HUDEP-2 (cell line): ENCODE measurements at regions not wholly inside any gene's neighbourhood (a gene's known extent, or its start where the extent isn't known, plus 50 kb on each side); places are given as distances from the start of the nearest gene placed in this dataset.
"Not testable (repeated sequence)": the region's sequence is repeated elsewhere in the genome, so short reads cannot be mapped to it uniquely, and the experiment has no call there.

ENCODE experiments used
- DNase-seq, 76 experiments: peaks; one replicate each; lab custom pipeline; 2025; ENCODE audit not compliant: unreplicated experiment in 76 of 76; lab: John Stamatoyannopoulos, UW

GRCh38 chr1:232713785-232714184 is 83.9 kb upstream of the SIPA1L2 start:
- no peak for DNase-seq

- no peak for DNase-seq
Measured at GRCh38 chr1:232715154-232715553, 85.2 kb upstream of the SIPA1L2 start.

GRCh38 chr1:232717911-232718310 is 87.3 kb upstream of the MAP10 start:
- DNase-seq, result not testable (repeated sequence)

- no peak for DNase-seq
Measured at GRCh38 chr1:232718928-232719927, 86.0 kb upstream of the MAP10 start.

- DNase-seq, result no peak
Measured at GRCh38 chr1:232722626-232723025, 82.6 kb upstream of the MAP10 start.

GRCh38 chr1:232725305-232726047 is 79.7 kb upstream of the MAP10 start:
- DNase-seq, result no peak

GRCh38 chr1:232726048-232726779 is 79.0 kb upstream of the MAP10 start:
- peak in 1 of 76 experiments; percentile 1 for DNase-seq

- no peak for DNase-seq
Measured at GRCh38 chr1:232728507-232729263, 76.5 kb upstream of the MAP10 start.

GRCh38 chr1:232732344-232732910 is 72.8 kb upstream of the MAP10 start:
- no peak for DNase-seq

- no peak for DNase-seq
Measured at GRCh38 chr1:232737917-232738316, 67.3 kb upstream of the MAP10 start.

- DNase-seq, result no peak
Measured at GRCh38 chr1:232743999-232744398, 61.2 kb upstream of the MAP10 start.

- no peak for DNase-seq
Measured at GRCh38 chr1:232744847-232745246, 60.4 kb upstream of the MAP10 start.

- DNase-seq, result not testable (repeated sequence)
Measured at GRCh38 chr1:232745698-232746097, 59.5 kb upstream of the MAP10 start.

- no peak for DNase-seq
Measured at GRCh38 chr1:232748910-232749368, 56.3 kb upstream of the MAP10 start.

- DNase-seq, result no peak
Measured at GRCh38 chr1:232751393-232752140, 53.6 kb upstream of the MAP10 start.

- no peak for DNase-seq
Measured at GRCh38 chr1:232752365-232752764, 52.9 kb upstream of the MAP10 start.

GRCh38 chr1:232754930-232755329 is 50.3 kb upstream of the MAP10 start:
- DNase-seq, result no peak
